ENCODE measurements at regions not wholly inside any gene's neighbourhood (a gene's known extent, or its start where the extent isn't known, plus 50 kb on each side); places are given as distances from the start of the nearest gene placed in this dataset.
"Not testable (repeated sequence)": the region's sequence is repeated elsewhere in the genome, so short reads cannot be mapped to it uniquely, and the experiment has no call there.

- no peak for DNase-seq (ENCODE audit: unreplicated experiment)
- TF ChIP-seq, protein P1, sequence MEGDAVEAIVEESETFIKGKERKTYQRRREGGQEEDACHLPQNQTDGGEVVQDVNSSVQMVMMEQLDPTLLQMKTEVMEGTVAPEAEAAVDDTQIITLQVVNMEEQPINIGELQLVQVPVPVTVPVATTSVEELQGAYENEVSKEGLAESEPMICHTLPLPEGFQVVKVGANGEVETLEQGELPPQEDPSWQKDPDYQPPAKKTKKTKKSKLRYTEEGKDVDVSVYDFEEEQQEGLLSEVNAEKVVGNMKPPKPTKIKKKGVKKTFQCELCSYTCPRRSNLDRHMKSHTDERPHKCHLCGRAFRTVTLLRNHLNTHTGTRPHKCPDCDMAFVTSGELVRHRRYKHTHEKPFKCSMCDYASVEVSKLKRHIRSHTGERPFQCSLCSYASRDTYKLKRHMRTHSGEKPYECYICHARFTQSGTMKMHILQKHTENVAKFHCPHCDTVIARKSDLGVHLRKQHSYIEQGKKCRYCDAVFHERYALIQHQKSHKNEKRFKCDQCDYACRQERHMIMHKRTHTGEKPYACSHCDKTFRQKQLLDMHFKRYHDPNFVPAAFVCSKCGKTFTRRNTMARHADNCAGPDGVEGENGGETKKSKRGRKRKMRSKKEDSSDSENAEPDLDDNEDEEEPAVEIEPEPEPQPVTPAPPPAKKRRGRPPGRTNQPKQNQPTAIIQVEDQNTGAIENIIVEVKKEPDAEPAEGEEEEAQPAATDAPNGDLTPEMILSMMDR (IDR thresholded peaks at IDR 0.05; ENCODE audit: unreplicated experiment): no peak
- H3K27ac Mint-ChIP-seq (ENCODE audit: low read depth, unreplicated experiment): no peak overlapping the region
- no peaks in the 10 kb centered on the region for H3K27me3 Mint-ChIP-seq (ENCODE audit: insufficient read depth, unreplicated experiment)
- no peaks in the 10 kb centered on the region for H3K9me3 Mint-ChIP-seq (ENCODE audit: unreplicated experiment)
- ChIA-PET POLR2A (no interaction called here), CTCF (interaction anchor here (0.7 kb wide), 1 partner anchor 456 kb away, joined by 4 read pairs; no protein-coding TSS in a partner anchor)
- no peak overlapping the region for H3K4me3 Mint-ChIP-seq (ENCODE audit: unreplicated experiment)
- no peaks in the 10 kb centered on the region for H3K4me1 Mint-ChIP-seq (ENCODE audit: insufficient read depth, unreplicated experiment)
- BruUV-seq (replicated peaks): no TSS peak
- no peaks in the 10 kb centered on the region for H3K36me3 Mint-ChIP-seq (ENCODE audit: insufficient read depth, unreplicated experiment)
- intact Hi-C loops (cut with micrococcal nuclease): no loop called here
These were observed 150.1 kb upstream of the NTRK2 start for GRCh38 chr9:84519413-84519812.

DNA sequence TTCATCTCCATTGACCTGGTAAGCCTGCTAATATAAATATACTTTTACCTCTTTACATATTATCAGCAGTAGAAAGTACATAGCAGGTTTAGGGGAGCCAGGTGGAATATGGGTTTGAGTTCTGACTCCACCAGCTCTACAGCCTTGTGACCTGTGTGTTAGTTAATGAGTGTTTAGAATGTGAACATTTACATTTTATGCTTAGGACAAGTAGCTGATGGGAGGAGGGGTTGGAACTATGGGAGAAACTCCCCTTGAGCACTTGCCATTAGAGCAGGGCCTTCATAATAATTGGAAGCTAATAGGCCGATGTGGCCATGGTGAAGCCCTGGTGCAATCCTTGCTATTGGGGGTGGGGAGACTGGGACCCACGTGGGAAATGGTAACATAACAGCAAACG, 148.3 kb upstream of the NTRK2 start:
- POLR2A ChIA-PET: no interaction called here
- no peak overlapping the region for H3K4me3 Mint-ChIP-seq (ENCODE audit: unreplicated experiment)
- H3K4me1 Mint-ChIP-seq (ENCODE audit: insufficient read depth, unreplicated experiment): no peaks in the 10 kb centered on the region
- intact Hi-C loops (cut with micrococcal nuclease): no loop called here
- no peaks in the 10 kb centered on the region for H3K36me3 Mint-ChIP-seq (ENCODE audit: insufficient read depth, unreplicated experiment)
- H3K9me3 Mint-ChIP-seq (ENCODE audit: unreplicated experiment): no peaks in the 10 kb centered on the region
- no peak overlapping the region for H3K27ac Mint-ChIP-seq (ENCODE audit: low read depth, unreplicated experiment)
- no TSS peak for BruUV-seq (replicated peaks)
- CTCF ChIA-PET: interaction anchor here (0.5 to 0.6 kb wide), 2 partner anchors 11 to 34 kb away, joined by 3 to 5 read pairs; no protein-coding TSS in a partner anchor
- DNase-seq (ENCODE audit: unreplicated experiment): no peak
- TF ChIP-seq, protein P1 (IDR thresholded peaks at IDR 0.05; ENCODE audit: unreplicated experiment): no peak
- no peaks in the 10 kb centered on the region for H3K27me3 Mint-ChIP-seq (ENCODE audit: insufficient read depth, unreplicated experiment)

GRCh38 chr9:84526211-84526610, 143.3 kb upstream of the NTRK2 start:
- H3K4me1 Mint-ChIP-seq (ENCODE audit: insufficient read depth, unreplicated experiment); POLR2A ChIA-PET; H3K27me3 Mint-ChIP-seq (ENCODE audit: insufficient read depth, unreplicated experiment); H3K4me3 Mint-ChIP-seq (ENCODE audit: unreplicated experiment); DNase-seq (ENCODE audit: unreplicated experiment); H3K36me3 Mint-ChIP-seq (ENCODE audit: insufficient read depth, unreplicated experiment); BruUV-seq (replicated peaks); H3K27ac Mint-ChIP-seq (ENCODE audit: low read depth, unreplicated experiment); CTCF ChIA-PET; intact Hi-C loops (cut with micrococcal nuclease): not testable (repeated sequence)
- peaks cover 17% of the 10 kb centered on the region for H3K9me3 Mint-ChIP-seq (ENCODE audit: unreplicated experiment)

GRCh38 chr9:84527060-84527720, 142.3 kb upstream of the NTRK2 start:
- H3K36me3 Mint-ChIP-seq (ENCODE audit: insufficient read depth, unreplicated experiment); CTCF ChIA-PET; DNase-seq (ENCODE audit: unreplicated experiment); H3K27me3 Mint-ChIP-seq (ENCODE audit: insufficient read depth, unreplicated experiment); POLR2A ChIA-PET; BruUV-seq (replicated peaks); intact Hi-C loops (cut with micrococcal nuclease); H3K27ac Mint-ChIP-seq (ENCODE audit: low read depth, unreplicated experiment); H3K4me3 Mint-ChIP-seq (ENCODE audit: unreplicated experiment); H3K4me1 Mint-ChIP-seq (ENCODE audit: insufficient read depth, unreplicated experiment): not testable (repeated sequence)
- peaks cover 17% of the 10 kb centered on the region for H3K9me3 Mint-ChIP-seq (ENCODE audit: unreplicated experiment)

DNA sequence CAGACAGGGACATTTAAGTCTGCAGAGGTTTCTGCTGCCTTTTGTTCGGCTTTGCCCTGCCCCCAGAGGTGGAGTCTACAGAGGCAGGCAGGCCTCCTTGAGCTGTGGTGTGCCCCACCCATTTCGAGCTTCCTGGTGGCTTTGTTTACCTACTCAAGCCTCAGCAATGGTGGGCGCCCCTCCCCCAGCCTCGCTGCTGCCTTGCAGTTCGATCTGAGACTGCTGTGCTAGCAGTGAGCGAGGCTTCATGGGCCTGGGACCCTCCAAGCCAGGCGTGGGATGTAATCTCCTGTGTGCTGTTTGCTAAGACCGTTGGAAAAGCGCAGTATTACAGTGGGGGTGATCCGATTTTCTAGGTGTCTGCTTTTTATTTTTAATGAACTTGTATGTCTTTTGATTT, 133.6 kb upstream of the NTRK2 start:
- POLR2A ChIA-PET; H3K9me3 Mint-ChIP-seq (ENCODE audit: unreplicated experiment); BruUV-seq (replicated peaks); H3K36me3 Mint-ChIP-seq (ENCODE audit: insufficient read depth, unreplicated experiment); intact Hi-C loops (cut with micrococcal nuclease); H3K4me1 Mint-ChIP-seq (ENCODE audit: insufficient read depth, unreplicated experiment); H3K4me3 Mint-ChIP-seq (ENCODE audit: unreplicated experiment); H3K27ac Mint-ChIP-seq (ENCODE audit: low read depth, unreplicated experiment); DNase-seq (ENCODE audit: unreplicated experiment): not testable (repeated sequence)
- CTCF ChIA-PET: interaction anchor here (0.6 kb wide), 1 partner anchor 255 kb away, joined by 3 read pairs; no protein-coding TSS in a partner anchor
- H3K27me3 Mint-ChIP-seq (ENCODE audit: insufficient read depth, unreplicated experiment): peaks cover 23% of the 10 kb centered on the region

Measured in MCF 10A (cell line).